MV-4-11 (cell line): ENCODE measurements at regions not wholly inside any gene's neighbourhood (a gene's known extent, or its start where the extent isn't known, plus 50 kb on each side); places are given as distances from the start of the nearest gene placed in this dataset.

Experiments
- DNase-seq: peaks from one replicate; lab custom pipeline; 2025; lab: John Stamatoyannopoulos, UW

DNA sequence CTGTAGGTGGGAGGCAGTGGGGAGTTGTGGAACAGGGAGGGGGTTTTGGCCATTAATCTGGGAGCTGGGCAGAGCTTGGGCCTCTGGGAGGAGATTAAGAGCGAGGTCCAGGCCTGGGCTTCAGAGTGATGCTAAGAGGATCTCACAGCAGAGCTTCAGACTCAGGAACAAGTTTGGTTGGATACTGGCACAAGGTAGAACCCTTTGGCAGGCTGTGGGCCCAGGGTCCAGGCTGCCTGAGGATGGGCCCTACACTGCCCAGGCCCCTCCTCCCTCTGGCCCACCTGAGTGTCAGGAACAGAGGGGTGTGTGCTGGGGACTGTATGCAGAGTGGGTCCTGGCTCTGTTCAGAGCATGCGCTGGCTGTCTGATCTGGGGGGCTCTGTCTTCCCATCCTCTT, 334.9 kb downstream of the CYP26B1 start:
- no peak for DNase-seq

GRCh38 chr2:71811726-71812125, 335.9 kb downstream of the CYP26B1 start:
- no peak for DNase-seq

DNA sequence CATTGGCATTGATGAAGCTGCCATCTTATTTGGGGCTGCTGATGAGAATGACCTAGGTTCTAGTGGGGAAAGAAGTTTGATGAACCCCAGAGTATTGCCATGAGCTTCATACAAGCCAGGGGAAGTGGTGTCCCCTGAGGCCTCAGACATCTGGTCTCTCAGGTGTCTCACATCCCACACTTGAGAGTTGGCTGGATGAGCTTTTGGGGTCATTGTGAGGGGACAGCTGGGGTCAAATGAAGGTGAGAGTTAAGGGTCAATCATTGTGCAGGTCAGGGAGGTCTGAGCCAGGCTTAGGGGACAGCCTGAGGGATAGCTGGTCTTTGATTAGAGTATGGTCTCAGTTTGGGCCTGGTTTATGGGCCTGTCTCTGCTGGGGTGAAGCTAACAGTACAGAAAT, 336.5 kb downstream of the CYP26B1 start:
- no peak for DNase-seq

GRCh38 chr2:71807581-71808451, 339.8 kb downstream of the CYP26B1 start:
- no peak for DNase-seq

DNA sequence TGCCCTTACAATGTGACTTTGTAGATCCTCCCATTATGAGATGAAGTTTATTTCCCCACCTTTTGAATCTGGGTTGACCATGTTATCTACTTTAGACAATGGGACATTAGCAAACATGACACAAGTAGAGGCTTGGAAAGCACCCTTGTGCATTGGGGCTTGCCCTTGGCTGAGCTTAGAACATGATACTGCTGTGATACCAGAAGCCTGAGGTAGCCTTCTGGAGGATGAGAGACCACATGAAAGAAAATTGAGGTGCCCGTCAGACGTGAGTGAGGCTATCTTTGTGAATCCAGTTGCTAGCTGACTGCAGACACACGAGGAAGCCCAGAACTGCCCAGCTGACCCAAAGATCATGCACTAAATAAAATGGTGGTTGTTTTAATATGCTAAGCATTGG, 341.2 kb downstream of the CYP26B1 start:
- no peak for DNase-seq

DNA sequence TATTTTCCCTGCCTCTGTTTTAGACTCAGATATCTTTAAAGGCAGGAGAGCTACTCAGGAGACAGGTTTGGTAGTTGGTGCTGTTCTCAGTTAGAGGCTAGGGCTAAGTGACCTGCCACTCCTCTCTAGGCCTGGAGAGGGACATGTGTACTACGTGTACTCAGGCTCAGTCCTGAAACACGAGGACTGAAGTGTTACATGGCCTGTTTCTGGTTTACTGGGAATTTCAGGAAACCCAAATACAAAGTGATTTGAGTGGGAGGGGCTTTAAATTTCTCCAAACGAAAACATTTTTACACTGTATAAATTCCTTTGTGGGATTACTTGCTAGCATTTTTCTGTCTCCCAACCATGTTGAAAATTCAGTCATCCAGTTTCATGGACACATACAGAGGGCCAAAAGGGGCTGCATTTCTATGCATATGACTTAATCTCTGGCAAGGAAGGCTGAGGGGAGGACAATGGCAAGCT, 343.3 kb downstream of the CYP26B1 start:
- DNase-seq, result no peak

DNA sequence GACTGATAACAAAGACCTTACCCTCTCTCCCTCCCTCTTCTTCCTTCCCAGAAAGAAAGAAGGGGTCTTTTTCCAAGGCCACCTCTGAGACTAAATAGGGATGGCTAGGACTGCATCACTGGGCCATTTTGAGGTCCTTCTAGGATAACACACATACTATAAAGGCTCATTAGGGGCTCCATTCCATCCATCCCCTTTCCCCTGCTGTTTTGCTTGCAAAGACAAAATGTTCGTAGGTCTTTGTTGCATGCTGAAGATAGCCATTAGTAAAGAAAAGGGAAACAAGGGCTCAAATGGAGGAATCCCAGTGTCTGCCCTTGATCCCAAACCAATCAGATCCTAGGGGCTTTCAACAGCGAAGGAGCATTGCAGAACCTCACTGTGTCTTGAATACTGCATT, 344.3 kb downstream of the CYP26B1 start:
- DNase-seq, result no peak

DNA sequence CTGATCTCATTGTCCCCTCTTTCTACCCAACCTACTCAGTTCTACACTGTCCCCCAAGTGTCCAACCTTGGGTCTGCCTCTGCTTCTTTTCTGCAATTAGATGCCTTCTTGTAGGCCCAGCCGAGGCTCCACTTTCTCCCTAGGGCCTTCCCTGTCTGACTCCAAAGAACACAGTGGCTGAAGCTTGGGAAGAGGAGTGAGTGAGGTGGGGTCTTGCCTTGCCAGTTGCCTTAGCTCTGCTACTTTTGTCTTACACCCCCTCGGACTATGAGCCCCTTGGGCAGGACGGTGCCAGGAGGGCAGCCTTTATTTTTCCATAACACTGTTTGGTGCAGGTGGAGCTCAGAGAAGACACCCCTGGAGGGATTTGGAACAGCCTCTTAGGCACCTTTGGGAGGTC, 345.1 kb downstream of the CYP26B1 start:
- DNase-seq, result no peak

- DNase-seq, result peak; percentile 6
Measured at GRCh38 chr2:71801969-71802368, 345.7 kb downstream of the CYP26B1 start.

DNA sequence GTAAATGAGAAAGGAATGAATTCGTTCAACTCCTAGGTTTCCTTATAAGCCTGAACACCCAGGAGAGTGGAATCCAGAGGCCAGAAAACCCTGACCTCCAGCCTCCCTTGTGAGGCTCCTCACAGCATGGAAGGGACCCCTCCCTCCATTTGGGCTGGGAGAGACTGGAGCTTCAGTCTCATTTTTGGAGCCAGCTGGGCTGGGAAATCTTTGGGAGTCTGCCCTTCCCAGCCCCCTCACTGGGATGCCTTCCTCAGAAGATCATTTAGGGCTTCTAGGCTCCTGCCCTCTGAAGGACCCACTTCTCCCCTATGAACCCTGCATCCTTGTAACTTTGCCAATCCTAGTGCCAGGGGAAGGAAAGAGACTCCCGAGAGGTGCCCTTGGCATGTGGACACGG, 346.1 kb downstream of the CYP26B1 start:
- DNase-seq, result no peak

- no peak for DNase-seq
Measured at GRCh38 chr2:71800851-71801250, 346.8 kb downstream of the CYP26B1 start.

GRCh38 chr2:71800106-71800809, 346.9 kb downstream of the DYSF start:
- no peak for DNase-seq

DNA sequence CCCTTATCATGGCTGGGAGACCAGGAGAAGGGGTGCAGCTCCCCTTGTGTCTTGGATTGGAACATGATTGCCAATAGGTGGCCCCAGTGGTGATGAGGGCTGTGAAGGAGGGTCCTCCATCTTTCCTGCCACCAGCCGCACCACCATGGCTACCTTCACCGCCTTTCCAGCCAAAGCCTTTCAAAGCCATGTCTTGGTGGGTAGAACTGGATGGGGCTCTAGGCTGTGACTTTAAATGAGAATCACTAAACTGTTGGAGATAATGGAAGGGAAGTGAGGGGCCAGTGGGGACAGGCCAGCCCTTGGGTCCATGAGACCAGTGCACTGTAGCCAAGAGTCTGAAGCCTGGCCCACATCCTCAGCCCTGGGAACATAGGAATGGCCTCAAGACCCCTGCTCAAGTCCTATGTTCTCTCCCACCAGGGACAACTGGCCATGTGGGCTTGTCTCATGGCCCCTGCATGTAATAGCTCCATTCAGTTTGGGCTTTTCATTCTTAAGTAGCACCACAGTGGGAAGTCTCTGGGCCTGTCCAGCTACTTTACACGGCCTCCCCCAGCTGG, 345.7 kb downstream of the DYSF start:
- DNase-seq, result no peak

DNA sequence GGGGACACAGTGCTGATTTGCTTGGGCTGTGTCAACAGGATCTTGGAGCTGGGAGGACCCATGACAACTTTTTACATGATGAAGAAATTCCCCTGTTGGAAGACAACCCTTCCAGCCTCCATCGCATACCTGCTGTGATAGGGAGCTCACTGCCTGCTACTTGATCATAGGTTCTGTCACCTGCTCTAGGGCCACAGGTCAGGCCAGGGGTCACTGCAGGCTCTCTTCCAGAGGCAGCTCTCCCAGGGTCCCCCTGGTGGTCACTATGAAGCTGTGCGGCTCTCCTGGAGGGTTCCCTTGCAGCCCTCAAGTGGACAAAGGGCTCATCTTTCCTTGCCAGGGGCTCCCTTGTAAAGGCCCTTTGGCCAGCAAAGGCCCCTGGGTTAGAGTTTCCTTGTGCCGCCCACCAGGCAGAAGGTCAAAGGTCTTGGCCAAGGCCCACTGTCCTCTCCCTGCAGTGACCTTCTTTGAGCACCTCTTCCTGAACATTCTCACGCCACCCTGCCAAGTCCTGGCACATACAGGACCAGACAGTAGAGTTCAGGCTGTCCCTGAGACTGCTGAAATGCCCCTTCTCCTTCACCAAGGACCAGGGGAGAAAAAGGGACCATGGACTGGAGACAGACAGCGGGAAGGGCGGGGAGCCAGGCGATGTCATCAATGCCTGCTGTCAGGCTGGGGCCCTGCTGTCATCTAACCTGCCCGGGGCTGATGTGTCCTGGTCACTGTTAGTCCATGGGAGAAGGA, 345.1 kb downstream of the DYSF start:
- DNase-seq, result peak; percentile 40

- DNase-seq, result no peak
Measured at GRCh38 chr2:71797035-71797810, 343.9 kb downstream of the DYSF start.

DNA sequence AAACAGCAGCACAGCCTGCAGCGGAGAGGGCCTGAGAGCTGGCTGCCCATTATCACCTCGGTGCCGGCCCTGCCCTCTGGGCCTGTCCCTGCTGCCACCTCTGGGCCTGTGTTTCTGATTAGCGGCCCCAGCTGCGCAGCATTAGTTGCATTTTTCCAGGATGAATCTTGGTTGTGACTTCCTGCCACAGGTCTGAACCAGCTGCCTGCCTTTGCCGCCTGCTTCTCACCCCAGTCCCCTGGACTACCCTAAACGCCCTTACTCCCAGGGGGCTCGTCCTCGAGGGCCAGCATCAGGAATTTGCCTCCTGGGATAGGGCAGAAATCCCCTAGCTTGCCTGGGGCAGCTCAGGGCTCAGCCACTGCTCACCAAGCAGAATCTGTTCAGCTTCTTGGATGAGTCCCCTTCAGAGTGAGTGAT, 342.8 kb downstream of the DYSF start:
- DNase-seq, result no peak

DNA sequence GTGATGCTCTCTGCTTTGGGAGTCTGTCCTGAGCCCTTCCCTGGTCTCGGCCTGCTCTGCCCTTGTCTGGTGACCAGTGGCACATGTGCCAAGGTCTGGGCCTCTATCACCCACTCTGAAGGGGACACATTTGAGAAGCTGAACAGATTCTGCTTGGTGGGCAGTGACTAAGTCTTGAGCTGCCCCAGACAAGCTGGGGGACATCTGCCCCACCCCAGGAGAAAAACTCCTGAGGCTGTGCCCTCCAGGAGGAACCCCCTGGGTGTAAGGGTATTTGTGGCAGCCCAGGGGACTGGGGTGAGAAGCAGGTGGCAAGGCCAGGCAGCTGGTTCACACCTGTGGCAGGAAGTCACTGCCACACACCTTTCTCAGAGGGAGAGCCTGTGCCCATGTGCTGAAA, 342.1 kb downstream of the DYSF start:
- DNase-seq, result no peak

GRCh38 chr2:71794611-71795010, 341.2 kb downstream of the DYSF start:
- DNase-seq, result no peak

GRCh38 chr2:71793926-71794325, 340.6 kb downstream of the DYSF start:
- no peak for DNase-seq

DNA sequence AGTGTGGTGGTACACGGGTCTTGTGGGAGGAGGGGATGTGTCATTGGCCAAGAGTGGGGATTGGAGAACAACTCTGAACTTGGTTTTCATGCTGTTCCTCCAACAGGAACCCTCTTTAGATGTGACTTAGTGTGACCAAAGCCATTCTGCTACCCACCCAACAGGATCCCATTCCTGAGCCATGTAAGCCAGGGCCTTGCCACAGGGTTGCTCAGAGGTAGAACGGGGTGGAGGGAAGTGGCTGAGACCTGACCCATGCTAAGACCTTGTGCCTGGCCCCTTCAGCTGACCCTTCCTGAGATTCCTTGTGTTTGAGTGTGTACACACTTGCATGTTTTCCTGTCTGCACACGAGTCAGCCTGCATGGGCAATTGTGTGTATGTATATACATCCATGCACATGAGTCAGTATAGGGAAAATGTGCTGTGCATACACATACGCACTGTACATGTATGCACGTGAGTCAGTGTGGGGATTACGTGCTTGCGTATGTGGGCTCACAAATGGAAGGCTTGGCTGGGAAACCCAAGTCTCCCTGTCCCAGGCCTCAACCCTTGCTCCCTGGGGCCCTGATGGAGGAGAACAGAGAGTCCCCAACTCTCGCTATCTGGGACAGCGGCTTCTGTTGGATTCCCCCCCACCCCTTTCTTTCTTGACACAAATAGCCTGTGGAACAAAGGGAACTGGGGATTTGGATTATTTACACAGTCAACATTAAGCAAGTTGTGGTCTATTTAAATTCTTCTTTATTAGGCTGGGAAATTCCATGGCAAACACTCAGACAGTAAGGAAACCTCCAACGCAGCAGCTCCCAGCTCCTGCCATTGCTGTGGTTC, 339.8 kb downstream of the DYSF start:
- DNase-seq, result no peak
